ENCODE measurements at regions not wholly inside any gene's neighbourhood (a gene's known extent, or its start where the extent isn't known, plus 50 kb on each side); places are given as distances from the start of the nearest gene placed in this dataset.

DNA sequence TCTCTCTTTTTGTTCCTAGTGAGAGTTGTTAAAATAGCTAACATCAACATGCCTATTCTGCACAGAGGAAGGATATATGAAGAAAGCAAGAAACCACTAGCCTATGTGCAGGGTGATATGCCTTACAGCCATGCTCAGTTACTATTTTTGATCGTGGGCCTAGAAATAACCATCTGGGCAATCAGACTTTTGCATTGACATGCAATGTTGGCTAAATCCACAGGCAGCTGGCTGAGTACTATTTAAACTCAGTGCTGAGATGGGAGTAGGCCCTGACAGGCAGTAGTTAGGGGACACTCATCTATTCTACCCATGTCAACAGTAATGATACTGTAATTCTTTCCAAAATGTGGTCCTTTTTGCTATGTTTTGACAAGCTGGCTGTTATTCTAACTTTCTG, 89.6 kb downstream of the HDGFL1 start:
- Histone ChIP-seq H3K4me1 (peaks cover 0 to 12% of the 10 kb centered on the region in 2 donors), H3K9me3 (no peaks in the 10 kb centered on the region), H3K27ac (no peak overlapping the region), H3K36me3 (no peaks in the 10 kb centered on the region), H3K4me3 (no peak overlapping the region), H3K27me3 (no peaks in the 10 kb centered on the region)
- no peak for DNase-seq (ENCODE audit: low spot score)
- TF ChIP-seq, protein P1, sequence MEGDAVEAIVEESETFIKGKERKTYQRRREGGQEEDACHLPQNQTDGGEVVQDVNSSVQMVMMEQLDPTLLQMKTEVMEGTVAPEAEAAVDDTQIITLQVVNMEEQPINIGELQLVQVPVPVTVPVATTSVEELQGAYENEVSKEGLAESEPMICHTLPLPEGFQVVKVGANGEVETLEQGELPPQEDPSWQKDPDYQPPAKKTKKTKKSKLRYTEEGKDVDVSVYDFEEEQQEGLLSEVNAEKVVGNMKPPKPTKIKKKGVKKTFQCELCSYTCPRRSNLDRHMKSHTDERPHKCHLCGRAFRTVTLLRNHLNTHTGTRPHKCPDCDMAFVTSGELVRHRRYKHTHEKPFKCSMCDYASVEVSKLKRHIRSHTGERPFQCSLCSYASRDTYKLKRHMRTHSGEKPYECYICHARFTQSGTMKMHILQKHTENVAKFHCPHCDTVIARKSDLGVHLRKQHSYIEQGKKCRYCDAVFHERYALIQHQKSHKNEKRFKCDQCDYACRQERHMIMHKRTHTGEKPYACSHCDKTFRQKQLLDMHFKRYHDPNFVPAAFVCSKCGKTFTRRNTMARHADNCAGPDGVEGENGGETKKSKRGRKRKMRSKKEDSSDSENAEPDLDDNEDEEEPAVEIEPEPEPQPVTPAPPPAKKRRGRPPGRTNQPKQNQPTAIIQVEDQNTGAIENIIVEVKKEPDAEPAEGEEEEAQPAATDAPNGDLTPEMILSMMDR (IDR thresholded peaks at IDR 0.05): no peak

DNA sequence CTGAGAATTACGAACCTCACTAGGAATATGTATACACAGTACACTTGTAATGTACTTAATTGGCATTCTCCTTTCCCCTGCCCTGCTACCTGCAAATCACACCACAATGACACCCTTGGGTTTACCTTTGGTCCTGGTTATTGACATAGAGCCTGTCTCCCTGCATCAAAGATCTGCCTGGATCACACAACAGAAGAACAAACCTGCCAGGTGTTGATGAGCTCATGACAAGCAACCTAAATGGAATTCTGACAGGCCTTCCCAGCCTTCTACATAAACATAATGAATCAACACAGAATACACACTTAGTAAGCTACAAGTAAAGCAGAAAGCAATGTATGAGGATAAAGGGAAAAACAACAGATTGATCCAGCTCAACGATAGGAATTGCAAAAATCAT, 95.6 kb downstream of the HDGFL1 start:
- TF ChIP-seq, protein P1 (IDR thresholded peaks at IDR 0.05): no peak
- no peak overlapping the region for H3K27ac ChIP-seq
- H3K9me3 ChIP-seq: no peaks in the 10 kb centered on the region

DNA sequence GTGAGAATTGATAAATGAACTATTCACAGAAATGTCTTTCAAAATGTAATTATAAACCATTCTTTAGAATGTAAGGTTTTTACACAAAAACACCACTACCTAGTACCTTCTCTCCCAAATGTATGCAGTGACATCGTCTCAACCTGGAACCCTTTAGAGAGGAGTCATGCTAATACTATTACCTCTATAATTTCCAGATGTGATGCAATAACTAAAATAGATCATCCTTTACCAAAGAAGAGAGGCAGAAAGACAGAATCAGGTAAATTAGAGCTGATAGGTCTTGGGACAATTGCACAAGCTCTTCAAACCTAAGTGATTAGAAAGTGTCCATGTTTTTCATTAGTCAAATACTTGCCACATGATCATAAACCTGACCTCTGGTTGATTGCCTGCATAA, 96.7 kb downstream of the HDGFL1 start:
- no peak overlapping the region for H3K27ac ChIP-seq
- peaks cover 0 to 20% of the 10 kb centered on the region in 2 donors for H3K4me1 ChIP-seq
- H3K36me3 ChIP-seq: no peaks in the 10 kb centered on the region

More for the DNA sequence above, 95.6 kb downstream of the HDGFL1 start:
- no peak for DNase-seq (ENCODE audit: low spot score)
- peaks cover 0 to 10% of the 10 kb centered on the region in 2 donors for H3K4me1 ChIP-seq
- no peaks in the 10 kb centered on the region for H3K36me3 ChIP-seq
- H3K27me3 ChIP-seq: no peaks in the 10 kb centered on the region
- no peak overlapping the region for H3K4me3 ChIP-seq

DNA sequence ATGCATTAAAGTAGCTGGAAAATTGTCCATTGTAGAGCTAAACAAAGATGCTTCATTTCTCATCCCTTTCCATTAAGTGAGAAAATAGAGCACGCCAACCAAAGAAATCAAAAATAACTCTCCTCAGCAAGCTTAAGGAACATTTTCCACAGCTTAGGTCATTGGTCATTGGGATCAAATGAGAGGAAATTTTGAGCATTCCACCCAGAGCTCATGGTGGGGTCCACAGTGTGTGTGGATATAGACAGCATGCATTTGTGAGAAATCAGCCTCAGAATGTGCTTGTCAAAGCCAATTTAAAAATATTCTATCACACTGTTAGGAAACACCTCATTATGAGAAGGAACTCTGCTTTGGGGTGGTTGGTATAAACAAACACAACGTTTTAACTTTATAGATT, 97.2 kb downstream of the HDGFL1 start:
- H3K27ac ChIP-seq: no peak overlapping the region
- H3K4me1 ChIP-seq: peaks cover 0 to 25% of the 10 kb centered on the region in 2 donors
- TF ChIP-seq, protein P1 (IDR thresholded peaks at IDR 0.05): no peak

More for the DNA sequence above, 96.7 kb downstream of the HDGFL1 start:
- TF ChIP-seq, protein P1 (IDR thresholded peaks at IDR 0.05): no peak
- H3K4me3 ChIP-seq: no peak overlapping the region
- no peaks in the 10 kb centered on the region for H3K9me3 ChIP-seq
- no peaks in the 10 kb centered on the region for H3K27me3 ChIP-seq
- no peak for DNase-seq (ENCODE audit: low spot score)

DNA sequence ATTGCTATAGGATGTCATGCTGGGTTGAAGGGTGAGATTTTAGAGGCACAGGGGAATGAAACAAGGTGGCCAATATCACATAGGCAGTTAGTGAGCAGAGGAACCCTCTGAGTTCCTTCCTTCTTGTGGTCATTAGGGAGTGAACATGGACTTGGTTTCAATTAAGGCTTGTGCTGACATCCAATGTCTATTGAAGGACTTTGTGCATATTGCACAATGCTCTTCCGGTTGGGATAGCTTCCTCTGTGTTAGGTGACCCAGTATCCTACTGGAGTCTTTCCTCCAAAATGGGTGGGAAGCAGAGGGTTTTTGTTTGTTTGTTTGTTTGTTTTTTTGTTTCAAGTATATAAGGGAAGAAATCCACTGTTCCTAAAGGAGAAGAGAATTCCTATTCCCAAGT, 98.5 kb downstream of the HDGFL1 start:
- no peaks in the 10 kb centered on the region for H3K36me3 ChIP-seq
- H3K9me3 ChIP-seq: no peaks in the 10 kb centered on the region
- H3K4me1 ChIP-seq: peaks cover 0 to 25% of the 10 kb centered on the region in 2 donors
- peak overlapping the region in 1 of 2 donors; percentile 53 for H3K27ac ChIP-seq
- no peak overlapping the region for H3K4me3 ChIP-seq
- TF ChIP-seq, protein P1 (IDR thresholded peaks at IDR 0.05): no peak
- H3K27me3 ChIP-seq: no peaks in the 10 kb centered on the region
- no peak for DNase-seq (ENCODE audit: low spot score)

More for the DNA sequence above, 97.2 kb downstream of the HDGFL1 start:
- Histone ChIP-seq H3K27me3 (no peaks in the 10 kb centered on the region), H3K36me3 (no peaks in the 10 kb centered on the region), H3K9me3 (no peaks in the 10 kb centered on the region), H3K4me3 (no peak overlapping the region)
- DNase-seq (ENCODE audit: low spot score): no peak

DNA sequence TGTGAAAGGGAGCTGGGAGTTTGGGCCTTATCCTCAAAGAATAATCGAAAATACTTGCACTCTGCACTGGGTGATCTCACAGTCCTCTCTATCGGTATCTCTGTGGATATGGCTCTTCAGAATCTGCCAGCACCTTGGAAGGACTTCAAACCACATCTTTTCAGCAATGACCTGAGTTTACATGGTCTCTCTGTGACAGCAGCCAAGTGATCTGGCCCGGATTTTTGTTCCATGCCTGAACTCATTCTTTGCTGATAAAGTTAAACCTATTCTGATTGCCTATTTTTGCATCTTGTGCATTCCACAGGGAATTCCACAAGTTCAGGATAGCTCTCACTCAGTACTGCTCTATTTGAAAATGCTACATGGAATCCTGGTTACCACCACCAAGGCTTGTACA, 98.9 kb downstream of the HDGFL1 start:
- TF ChIP-seq, protein P1 (IDR thresholded peaks at IDR 0.05): no peak
- Histone ChIP-seq H3K4me3 (no peak overlapping the region), H3K9me3 (no peaks in the 10 kb centered on the region), H3K27me3 (no peaks in the 10 kb centered on the region), H3K36me3 (no peaks in the 10 kb centered on the region), H3K4me1 (peaks cover 0 to 25% of the 10 kb centered on the region in 2 donors), H3K27ac (peak overlapping the region in 1 of 2 donors; percentile 53)
- DNase-seq (ENCODE audit: low spot score): no peak

Data from right atrium auricular region (tissue), 2 donors.